Activated T-cell treated with anti-CD3 and anti-CD28 coated beads for 24 hours (primary cell): ENCODE measurements at regions not wholly inside any gene's neighbourhood (a gene's known extent, or its start where the extent isn't known, plus 50 kb on each side); places are given as distances from the start of the nearest gene placed in this dataset.

ENCODE experiments used
- DNase-seq: peaks from one replicate; pipeline ENCODE4 v3.0.0-alpha.2; 2020; ENCODE audit warnings: low read depth

DNA sequence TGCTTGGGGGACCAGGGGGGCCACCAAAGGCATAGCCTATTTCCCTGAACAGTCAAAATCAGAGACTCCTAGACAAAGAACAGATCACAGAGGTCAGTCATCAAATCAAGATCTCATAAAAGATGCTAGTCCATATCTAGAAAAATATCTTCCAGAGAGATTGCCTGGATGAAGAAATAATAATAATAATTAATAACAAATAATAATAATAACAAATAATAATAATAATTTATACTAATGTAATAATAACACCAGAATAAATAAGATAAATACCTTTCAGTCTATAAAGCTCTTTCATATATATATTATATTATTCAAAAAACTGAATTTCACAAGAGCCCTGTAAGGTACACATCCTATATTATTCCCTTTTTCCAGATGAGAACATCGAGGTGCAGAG, 129.6 kb downstream of the PAX1 start:
- DNase-seq, result no peak

DNA sequence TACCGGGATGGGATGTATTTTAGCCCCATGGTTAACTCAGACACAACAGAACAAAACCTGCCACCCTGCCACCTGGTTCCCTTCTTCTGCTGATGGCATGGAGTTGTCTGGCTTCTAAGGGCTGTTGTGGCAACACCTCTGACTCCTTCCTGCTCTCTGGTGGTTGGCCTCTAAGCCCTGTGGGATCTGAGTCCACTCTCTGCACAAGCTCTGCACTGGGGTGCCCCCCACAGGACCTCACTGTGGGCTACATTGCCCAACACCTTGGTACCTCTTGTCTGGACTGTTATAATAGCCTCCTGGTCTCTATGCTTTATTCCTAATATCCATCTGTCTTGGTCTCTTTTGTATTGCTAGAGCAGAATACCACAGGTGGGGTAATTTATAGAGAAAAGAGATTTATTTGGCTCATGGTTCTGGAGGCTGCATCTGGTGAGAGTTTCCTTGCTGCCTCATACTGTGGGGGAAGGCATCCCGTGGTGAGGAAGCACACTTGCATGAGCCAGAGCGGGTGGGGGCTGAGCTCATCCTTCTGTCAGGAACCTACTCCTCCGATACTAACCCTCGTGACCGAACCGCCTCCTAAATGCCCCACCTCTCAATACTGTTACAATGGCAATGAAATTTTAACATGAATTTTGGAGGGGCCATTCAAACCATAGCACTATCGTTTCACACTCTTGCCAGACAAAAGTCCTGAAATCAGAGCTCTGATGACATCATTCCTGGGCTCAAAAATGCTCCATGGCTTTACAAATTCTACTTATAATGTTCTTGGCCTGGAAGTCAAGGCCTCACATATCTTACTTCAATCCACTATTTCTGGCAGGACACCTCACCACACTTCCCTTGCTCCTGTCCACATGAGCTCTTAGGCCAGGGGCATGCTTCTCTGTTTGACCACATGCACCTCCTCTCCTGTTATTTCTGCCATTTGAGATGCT, 127.2 kb downstream of the PAX1 start:
- no peak for DNase-seq

DNA sequence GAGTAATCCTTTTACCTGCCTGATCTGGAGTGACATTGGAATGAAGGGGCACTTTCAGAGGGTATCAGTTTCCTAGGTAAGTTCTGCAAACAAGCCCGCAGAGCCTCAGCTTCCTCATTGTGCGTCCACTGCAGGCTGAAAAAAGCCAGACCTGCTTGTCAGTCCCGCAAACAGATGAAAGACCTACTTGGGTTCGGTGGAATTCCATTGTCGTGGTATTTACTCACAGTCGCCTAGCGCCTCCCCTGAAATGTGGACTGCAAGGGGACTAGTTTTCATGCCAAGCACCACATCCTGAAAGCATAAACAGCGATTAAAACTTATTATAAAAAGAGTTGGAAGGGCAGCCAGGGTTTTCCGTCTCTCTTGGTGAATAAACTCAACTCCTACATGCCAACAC, 121.5 kb downstream of the PAX1 start:
- DNase-seq, result no peak

DNA sequence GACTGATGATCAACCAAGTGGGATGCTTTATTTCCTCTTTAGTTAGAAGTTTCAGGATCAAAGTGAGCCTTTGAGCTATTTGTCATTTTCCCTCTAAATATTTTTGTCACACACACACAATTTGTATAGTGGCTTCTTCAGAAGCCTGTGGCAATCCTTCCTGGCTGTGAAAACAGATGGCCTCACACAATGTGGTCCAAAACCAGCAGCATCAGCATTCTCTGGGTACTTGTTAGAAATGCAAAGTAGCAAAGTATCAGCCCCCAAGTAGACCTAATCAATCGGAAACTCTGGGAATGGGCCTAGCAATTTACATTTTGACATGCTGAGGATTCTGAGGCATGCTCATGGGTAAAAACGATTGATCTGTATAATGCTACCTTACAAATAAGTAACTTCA, 115.9 kb downstream of the PAX1 start:
- DNase-seq, result no peak

DNA sequence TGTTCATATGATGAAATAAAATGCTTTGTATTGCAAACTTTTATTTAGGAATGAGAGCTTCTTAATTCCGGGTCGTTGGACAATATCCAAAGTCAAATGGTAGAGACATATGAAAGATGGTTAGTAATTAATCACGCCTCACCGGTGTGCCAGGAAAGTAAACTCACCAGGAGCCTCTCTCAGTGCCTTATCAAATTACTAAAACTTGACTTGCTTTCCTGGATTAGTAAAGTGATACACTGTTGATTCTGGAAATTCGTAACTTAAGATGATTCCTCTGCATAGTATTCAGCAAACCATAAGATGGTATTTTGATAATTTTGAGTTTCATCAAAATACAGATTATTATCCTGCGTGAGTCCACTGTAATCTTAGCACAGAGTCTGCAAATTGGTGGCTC, 115.2 kb downstream of the PAX1 start:
- no peak for DNase-seq

DNA sequence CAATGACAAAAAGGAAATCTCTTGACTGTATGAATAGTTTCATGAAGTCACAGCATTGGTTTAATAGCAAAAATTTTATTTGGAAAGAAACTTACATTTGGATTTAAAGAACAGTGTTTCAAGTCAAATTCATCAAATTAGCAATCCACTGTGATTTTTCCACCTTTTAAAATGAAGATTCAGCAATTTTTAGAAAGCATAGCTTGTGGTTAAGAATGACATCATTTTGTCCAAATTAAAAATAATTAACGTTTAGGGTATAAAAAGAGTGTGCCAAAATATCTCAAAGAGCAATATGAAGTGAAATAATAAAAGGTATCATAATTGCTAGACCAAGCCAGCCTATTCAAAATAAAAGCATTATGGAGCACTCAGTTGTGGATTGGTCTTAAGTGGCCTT, 114.6 kb downstream of the PAX1 start:
- no peak for DNase-seq

DNA sequence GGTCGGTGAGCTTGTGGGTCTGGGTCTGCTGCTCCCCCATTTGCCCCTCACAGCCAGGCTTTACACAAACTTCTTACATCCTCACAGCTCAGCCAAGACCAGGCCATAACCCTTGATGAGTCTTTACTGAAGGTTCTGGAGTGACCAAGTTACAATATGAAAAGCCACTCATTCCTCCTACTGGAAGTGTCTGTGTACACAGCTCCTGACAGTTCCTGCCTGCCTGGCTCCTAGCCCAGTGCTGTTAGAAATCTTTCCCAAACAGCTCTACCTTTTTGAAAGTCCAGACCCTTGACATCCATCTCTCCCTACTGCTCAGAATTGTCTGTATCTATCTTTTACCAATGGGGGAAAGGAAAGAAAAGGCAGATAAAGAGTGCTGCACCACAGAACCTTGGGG, 106.9 kb downstream of the PAX1 start:
- no peak for DNase-seq

DNA sequence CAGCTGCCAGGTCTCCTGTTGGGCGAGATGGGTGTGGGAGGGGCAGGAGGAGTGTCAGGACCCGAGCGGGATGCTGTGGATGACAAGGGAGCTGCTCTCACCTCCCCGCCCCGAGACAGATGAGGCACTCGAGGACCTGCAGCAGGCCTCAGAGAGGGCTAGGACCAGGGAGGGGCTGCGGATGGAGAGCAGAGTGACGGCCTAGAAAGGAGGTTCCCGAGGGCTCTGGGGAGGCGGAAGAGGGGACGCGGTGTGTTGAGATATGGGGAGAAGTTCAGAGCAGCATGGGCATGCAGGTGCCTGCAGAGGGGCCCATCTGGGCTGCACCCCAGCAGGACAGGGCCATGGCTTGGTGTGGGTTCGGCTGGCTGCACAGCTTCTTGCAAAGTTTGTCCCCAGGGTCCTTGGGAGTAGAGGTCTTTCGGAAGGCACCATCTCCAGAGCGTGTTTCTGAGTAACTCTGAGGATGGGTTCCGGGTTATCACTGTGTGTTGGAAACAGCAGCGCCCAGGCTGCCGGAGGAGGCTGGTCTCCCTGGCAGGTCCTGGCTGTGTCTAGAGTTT, 104.6 kb downstream of the PAX1 start:
- no peak for DNase-seq

DNA sequence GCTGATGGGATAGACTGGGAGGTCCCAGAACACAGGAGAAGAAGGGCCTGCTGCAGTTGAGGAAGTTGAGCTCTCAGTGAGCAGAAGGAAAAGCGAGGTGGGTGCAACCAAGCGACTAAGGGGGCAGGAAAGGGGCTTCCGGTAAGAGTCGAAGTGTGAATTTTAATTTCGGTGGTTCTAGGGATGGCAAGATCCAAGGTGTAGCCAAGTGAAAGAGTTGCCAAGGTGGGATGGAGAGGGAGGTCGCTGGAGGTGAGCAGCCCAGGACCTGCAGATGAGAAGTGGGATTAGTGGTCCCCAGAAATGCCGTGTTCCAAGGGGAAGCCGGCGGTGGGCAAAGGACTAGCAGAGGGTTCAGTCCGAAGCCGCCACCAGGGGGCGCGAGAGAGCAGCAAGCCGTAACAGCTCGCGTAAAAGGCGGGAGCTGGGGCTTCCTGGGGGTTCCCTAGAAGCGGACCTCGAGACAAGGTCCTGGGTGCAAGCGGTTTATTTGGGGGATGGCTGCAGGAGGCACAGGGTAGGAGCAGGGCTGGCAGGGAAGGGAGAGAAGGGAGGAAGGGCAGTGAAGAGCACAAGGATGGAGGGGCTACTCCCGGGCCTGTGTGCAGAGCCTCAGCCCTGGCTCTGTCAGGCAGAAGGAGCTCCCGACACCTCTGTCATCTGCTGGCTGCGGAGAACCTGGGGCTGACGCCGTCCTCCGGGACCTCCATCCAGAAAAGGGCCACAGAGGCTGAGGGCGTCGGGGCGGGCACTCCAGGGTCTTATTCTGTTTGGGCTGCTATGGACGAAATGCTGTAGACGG, 103.6 kb downstream of the PAX1 start:
- peak; percentile 10 for DNase-seq

DNA sequence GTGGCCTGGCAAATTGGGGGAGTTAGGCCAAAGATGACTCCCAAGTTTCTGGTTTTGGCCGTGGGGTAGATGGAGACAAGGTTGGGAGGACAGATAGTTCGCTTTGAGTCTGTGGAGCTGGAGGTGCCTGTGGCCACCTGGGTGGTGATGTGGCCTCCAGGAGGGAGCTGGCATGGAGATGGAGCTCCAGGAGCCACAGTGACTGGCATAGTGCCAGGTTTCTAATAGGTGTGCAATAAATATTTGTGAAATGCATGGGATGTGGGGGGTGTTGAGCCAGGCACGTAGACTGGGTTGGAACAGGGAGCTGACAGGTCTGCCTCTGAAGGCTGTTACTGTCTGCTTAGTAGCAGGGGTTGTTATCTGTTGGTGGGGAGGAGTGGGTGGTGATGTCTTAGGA, 102.7 kb downstream of the PAX1 start:
- DNase-seq, result no peak

DNA sequence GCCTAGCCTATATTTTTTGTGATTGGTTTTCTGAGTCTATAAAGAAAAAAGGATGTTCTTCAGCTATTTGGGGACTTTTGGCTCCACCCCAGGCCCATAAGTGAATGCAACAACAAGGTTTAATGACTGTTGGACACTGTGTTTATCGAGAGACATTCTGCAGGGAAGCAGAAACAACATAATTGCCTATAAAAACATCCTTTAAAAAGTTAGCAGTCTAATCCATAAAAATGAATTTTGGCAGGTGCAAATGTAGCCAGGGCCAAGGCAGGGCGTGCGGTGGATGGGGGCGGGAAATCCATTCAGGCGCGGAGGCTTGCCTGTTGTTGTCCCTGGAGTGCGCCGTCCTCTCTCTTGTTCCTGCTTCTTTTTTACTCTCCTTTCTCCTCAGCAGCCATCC, 99.3 kb downstream of the PAX1 start:
- DNase-seq, result no peak

DNA sequence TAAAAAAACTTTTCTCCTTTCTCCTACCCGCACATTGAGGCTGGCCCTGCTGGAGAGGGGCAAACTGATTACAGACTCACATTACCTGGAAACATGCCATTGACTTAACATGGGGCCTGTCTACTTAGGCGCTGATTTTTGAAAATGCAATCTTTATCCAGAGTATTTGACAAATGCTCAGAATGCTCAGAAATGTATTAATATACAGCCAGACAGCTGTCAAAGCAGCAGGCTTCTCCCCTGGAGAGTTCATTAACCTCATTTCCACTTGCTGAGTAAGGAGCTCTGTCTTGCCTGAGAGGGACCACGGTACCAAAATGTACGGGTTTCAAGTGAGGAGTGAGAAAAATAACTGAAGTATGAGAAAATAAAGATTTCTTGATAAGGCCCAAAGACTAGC, 95.7 kb downstream of the PAX1 start:
- DNase-seq, result no peak

DNA sequence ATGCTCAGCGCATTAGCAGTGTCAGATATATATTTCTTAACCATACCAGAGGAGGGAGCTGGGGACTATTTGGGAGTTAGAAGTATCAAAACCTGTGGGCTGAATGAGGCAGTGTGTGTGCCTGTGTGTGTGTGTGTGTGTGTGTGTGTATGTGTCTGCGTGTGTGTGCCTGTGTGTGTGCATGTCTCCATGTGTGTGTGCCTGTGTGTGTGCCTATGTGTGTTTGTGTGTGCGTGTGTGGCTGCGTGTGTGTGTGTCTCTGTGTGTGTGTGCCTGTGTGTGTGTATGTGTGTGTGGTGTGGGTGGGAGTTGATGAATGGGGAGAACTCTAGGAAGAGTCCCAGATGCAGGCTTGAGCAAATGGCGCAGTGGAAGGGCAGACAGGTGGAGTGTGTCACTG, 92.9 kb downstream of the PAX1 start:
- DNase-seq, result no peak

DNA sequence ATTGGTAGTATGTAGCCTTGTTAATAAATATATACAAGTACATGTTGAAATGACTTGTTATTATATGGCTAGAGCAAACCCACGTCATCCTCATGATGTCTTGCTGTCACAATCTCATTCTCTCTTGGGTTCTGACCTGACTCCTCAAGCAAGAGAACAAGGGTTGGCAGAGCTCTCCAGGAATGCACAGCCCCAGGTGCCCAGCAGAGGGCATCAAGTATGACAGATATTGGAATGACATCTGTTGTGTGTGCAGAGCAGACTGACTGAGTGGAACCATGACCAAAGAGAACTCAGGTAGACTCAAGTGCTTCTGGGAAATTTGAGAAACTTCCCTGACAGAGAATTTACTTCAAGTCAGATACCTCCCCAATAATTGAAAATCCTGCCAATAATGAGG, 90.6 kb downstream of the PAX1 start:
- DNase-seq, result no peak

DNA sequence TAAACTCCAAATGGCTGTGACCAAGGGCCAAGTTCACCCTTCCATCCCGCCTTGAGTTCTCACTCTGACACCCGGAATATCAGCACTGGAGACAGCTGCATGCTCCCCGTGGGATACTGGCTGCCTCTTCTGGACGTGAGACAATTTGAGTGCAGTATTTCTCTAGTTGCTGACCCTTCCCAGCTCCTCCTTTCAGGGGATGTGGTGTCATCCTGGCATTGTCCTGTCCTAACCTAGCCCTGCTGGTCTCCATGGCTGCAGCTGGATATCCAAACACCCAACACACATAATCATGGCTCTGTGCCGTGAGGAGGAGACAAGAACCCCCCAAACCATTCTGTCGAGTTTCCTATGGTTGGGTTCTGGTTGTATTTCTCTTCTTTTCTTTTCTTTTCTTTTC, 82.6 kb downstream of the PAX1 start:
- DNase-seq, result no peak

DNA sequence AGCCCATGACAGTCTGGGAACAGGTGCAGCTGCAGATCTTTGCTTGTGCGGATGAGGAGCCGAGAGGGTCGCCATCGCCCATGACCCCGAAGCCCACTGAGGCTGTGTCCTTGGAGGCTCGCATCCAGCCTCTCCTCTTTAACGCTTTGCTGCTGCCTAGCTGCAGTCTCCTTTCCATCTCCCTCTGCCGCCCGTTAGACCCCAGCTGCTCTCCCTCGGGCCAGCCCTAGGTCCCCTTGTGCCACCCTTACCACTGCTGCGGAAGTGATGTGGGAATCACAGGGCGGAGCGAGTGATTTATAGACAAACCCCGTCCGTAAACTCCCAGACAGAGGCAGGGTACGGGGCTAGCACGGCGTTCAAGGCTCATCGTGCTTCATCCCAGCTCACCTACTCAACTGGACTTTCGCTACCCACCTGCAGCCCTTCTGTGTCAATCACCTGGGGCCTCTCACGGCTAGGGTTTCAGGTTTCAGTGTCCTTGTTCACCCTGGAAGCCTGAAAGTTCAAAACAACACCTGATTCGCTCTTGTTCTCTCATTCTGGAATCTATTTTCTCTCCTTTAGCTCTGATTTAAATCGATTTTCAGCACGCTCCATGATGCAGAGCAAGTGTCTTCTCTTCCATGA, 76.1 kb downstream of the PAX1 start:
- DNase-seq, result no peak

DNA sequence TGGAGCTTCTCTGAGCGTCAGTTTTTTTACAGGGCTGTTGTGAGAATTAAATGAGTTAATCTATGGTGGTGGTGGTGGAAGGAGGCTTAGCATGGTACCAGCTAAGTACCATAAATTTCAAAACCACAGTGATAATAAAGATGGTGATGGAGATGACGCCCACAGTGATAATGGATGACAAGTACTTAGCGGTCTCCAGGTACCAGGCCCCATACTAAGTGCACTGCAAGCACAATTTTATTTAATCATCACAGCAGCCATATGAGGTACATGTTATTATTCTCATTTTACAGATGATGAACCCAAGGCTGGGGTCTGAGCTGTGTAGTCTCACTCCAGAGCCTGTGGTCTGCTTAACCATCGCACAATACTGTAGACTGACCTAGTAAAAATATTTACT, 75.1 kb downstream of the PAX1 start:
- no peak for DNase-seq
